ENCODE measurements at regions not wholly inside any gene's neighbourhood (a gene's known extent, or its start where the extent isn't known, plus 50 kb on each side); places are given as distances from the start of the nearest gene placed in this dataset.
"Not testable (repeated sequence)": the region's sequence is repeated elsewhere in the genome, so short reads cannot be mapped to it uniquely, and the experiment has no call there.

- no peak overlapping the region for H3K4me3 Mint-ChIP-seq
- no peaks in the 10 kb centered on the region for H3K9me3 Mint-ChIP-seq
- H3K27ac Mint-ChIP-seq = no peak overlapping the region
- no peaks in the 10 kb centered on the region for H3K4me1 Mint-ChIP-seq (ENCODE audit: low read depth)
- no peak for DNase-seq
- H3K36me3 Mint-ChIP-seq (ENCODE audit: low read depth) = no peaks in the 10 kb centered on the region
- no peaks in the 10 kb centered on the region for H3K27me3 Mint-ChIP-seq
Measured at GRCh38 chr14:23725980-23726710, 90.0 kb downstream of the DHRS2 start.

- DNase-seq = no peak
- H3K9me3 Mint-ChIP-seq = no peaks in the 10 kb centered on the region
- no peaks in the 10 kb centered on the region for H3K27me3 Mint-ChIP-seq
- H3K4me3 Mint-ChIP-seq = no peak overlapping the region
- H3K36me3 Mint-ChIP-seq (ENCODE audit: low read depth) = no peaks in the 10 kb centered on the region
- no peak overlapping the region for H3K27ac Mint-ChIP-seq
- no peaks in the 10 kb centered on the region for H3K4me1 Mint-ChIP-seq (ENCODE audit: low read depth)
Measured at GRCh38 chr14:23727566-23728335, 91.6 kb downstream of the DHRS2 start.

GRCh38 chr14:23728791-23729190, 92.6 kb downstream of the DHRS2 start:
- H3K9me3 Mint-ChIP-seq = no peaks in the 10 kb centered on the region
- H3K36me3 Mint-ChIP-seq (ENCODE audit: low read depth) = no peaks in the 10 kb centered on the region
- DNase-seq = no peak
- H3K27ac Mint-ChIP-seq = no peak overlapping the region
- peaks cover 4% of the 10 kb centered on the region for H3K27me3 Mint-ChIP-seq
- H3K4me3 Mint-ChIP-seq = no peak overlapping the region
- no peaks in the 10 kb centered on the region for H3K4me1 Mint-ChIP-seq (ENCODE audit: low read depth)

- Mint-ChIP-seq H3K27me3 (peaks cover 4% of the 10 kb centered on the region), H3K4me3 (no peak overlapping the region), H3K36me3 (ENCODE audit: low read depth) (no peaks in the 10 kb centered on the region), H3K9me3 (no peaks in the 10 kb centered on the region), H3K4me1 (ENCODE audit: low read depth) (no peaks in the 10 kb centered on the region), H3K27ac (no peak overlapping the region)
- no peak for DNase-seq
Measured at GRCh38 chr14:23729720-23730387, 93.7 kb downstream of the DHRS2 start.

GRCh38 chr14:23735394-23735793, 99.2 kb downstream of the DHRS2 start:
- Mint-ChIP-seq H3K27ac (no peak overlapping the region), H3K4me1 (ENCODE audit: low read depth) (no peaks in the 10 kb centered on the region), H3K36me3 (ENCODE audit: low read depth) (no peaks in the 10 kb centered on the region), H3K9me3 (peaks cover 8% of the 10 kb centered on the region), H3K4me3 (no peak overlapping the region), H3K27me3 (peaks cover 10% of the 10 kb centered on the region)
- no peak for DNase-seq

GRCh38 chr14:23744368-23744767, 108.2 kb downstream of the DHRS2 start:
- H3K36me3 Mint-ChIP-seq (ENCODE audit: low read depth); H3K4me3 Mint-ChIP-seq; DNase-seq; H3K27ac Mint-ChIP-seq; H3K9me3 Mint-ChIP-seq; H3K4me1 Mint-ChIP-seq (ENCODE audit: low read depth): not testable (repeated sequence)
- peaks cover 62% of the 10 kb centered on the region for H3K27me3 Mint-ChIP-seq

GRCh38 chr14:23750357-23750756, 114.2 kb downstream of the DHRS2 start:
- Mint-ChIP-seq H3K9me3 (no peaks in the 10 kb centered on the region), H3K4me3 (no peak overlapping the region), H3K27ac (no peak overlapping the region), H3K4me1 (ENCODE audit: low read depth) (no peaks in the 10 kb centered on the region), H3K27me3 (peaks cover 37% of the 10 kb centered on the region), H3K36me3 (ENCODE audit: low read depth) (no peaks in the 10 kb centered on the region)
- no peak for DNase-seq

GRCh38 chr14:23751616-23752015, 115.5 kb downstream of the DHRS2 start:
- H3K27me3 Mint-ChIP-seq = peaks cover 31% of the 10 kb centered on the region
- H3K27ac Mint-ChIP-seq = no peak overlapping the region
- no peak overlapping the region for H3K4me3 Mint-ChIP-seq
- DNase-seq = no peak
- H3K9me3 Mint-ChIP-seq = no peaks in the 10 kb centered on the region
- H3K4me1 Mint-ChIP-seq (ENCODE audit: low read depth) = no peaks in the 10 kb centered on the region
- H3K36me3 Mint-ChIP-seq (ENCODE audit: low read depth) = no peaks in the 10 kb centered on the region

- Mint-ChIP-seq H3K36me3 (ENCODE audit: low read depth) (no peaks in the 10 kb centered on the region), H3K27me3 (peaks cover 50% of the 10 kb centered on the region), H3K4me3 (no peak overlapping the region), H3K9me3 (peaks cover 7% of the 10 kb centered on the region), H3K27ac (no peak overlapping the region), H3K4me1 (ENCODE audit: low read depth) (no peaks in the 10 kb centered on the region)
- DNase-seq = no peak
Measured at GRCh38 chr14:23763394-23763793, 127.2 kb downstream of the DHRS2 start.

- DNase-seq = no peak
- H3K27ac Mint-ChIP-seq = no peak overlapping the region
- no peaks in the 10 kb centered on the region for H3K4me1 Mint-ChIP-seq (ENCODE audit: low read depth)
- H3K36me3 Mint-ChIP-seq (ENCODE audit: low read depth) = no peaks in the 10 kb centered on the region
- H3K27me3 Mint-ChIP-seq = peaks cover 29% of the 10 kb centered on the region
- no peak overlapping the region for H3K4me3 Mint-ChIP-seq
- no peaks in the 10 kb centered on the region for H3K9me3 Mint-ChIP-seq
Measured at GRCh38 chr14:23766737-23767401, 130.7 kb downstream of the DHRS2 start.

- not testable (repeated sequence) for H3K9me3 Mint-ChIP-seq; DNase-seq; H3K27ac Mint-ChIP-seq; H3K36me3 Mint-ChIP-seq (ENCODE audit: low read depth); H3K4me3 Mint-ChIP-seq; H3K4me1 Mint-ChIP-seq (ENCODE audit: low read depth)
- H3K27me3 Mint-ChIP-seq = peaks cover 36% of the 10 kb centered on the region
Measured at GRCh38 chr14:23769221-23769728, 133.1 kb downstream of the DHRS2 start.

- no peak for DNase-seq
- Mint-ChIP-seq H3K4me3 (no peak overlapping the region), H3K36me3 (ENCODE audit: low read depth) (no peaks in the 10 kb centered on the region), H3K27ac (no peak overlapping the region), H3K27me3 (peaks cover 38% of the 10 kb centered on the region), H3K9me3 (no peaks in the 10 kb centered on the region), H3K4me1 (ENCODE audit: low read depth) (no peaks in the 10 kb centered on the region)
Measured at GRCh38 chr14:23773981-23774380, 137.8 kb downstream of the DHRS2 start.

GRCh38 chr14:23776296-23776695, 140.1 kb downstream of the DHRS2 start:
- Mint-ChIP-seq H3K27ac (no peak overlapping the region), H3K9me3 (no peaks in the 10 kb centered on the region), H3K4me1 (ENCODE audit: low read depth) (no peaks in the 10 kb centered on the region), H3K4me3 (no peak overlapping the region), H3K27me3 (peaks cover 46% of the 10 kb centered on the region), H3K36me3 (ENCODE audit: low read depth) (no peaks in the 10 kb centered on the region)
- no peak for DNase-seq

- no peaks in the 10 kb centered on the region for H3K9me3 Mint-ChIP-seq
- peaks cover 6% of the 10 kb centered on the region for H3K4me1 Mint-ChIP-seq (ENCODE audit: low read depth)
- no peak overlapping the region for H3K4me3 Mint-ChIP-seq
- no peak overlapping the region for H3K27ac Mint-ChIP-seq
- no peak for DNase-seq
- no peaks in the 10 kb centered on the region for H3K36me3 Mint-ChIP-seq (ENCODE audit: low read depth)
- peaks cover 56% of the 10 kb centered on the region for H3K27me3 Mint-ChIP-seq
Measured at GRCh38 chr14:23785208-23785607, 149.0 kb downstream of the DHRS2 start.

All from activated T-cell treated with anti-CD3 and anti-CD28 coated beads, Interleukin-2, amount 50 U/mL, for 24 hours (primary cell).